ENCODE measurements at regions not wholly inside any gene's neighbourhood (a gene's known extent, or its start where the extent isn't known, plus 50 kb on each side); places are given as distances from the start of the nearest gene placed in this dataset.

DNA sequence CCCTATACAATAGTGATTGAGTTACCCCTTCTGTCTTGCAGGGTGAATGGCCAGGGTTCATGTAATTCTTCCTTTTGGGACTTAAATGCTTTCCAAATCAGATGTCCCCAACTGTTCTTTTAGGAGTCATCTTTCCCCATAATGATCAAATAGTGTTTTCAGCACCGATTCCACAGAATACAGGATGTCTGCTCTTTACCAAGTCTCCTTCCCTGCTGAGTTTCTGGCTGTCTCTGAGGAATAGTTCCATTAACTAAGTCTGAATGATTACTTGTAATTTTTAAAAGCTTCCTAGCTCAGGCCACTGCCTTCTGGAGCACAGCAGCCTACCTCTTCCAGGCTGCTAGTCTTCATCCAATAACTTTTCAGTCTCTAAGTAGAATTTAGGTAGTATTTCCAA, 630.7 kb upstream of the ZNF608 start:
- DNase-seq (ENCODE audit: low read depth) = no peak

DNA sequence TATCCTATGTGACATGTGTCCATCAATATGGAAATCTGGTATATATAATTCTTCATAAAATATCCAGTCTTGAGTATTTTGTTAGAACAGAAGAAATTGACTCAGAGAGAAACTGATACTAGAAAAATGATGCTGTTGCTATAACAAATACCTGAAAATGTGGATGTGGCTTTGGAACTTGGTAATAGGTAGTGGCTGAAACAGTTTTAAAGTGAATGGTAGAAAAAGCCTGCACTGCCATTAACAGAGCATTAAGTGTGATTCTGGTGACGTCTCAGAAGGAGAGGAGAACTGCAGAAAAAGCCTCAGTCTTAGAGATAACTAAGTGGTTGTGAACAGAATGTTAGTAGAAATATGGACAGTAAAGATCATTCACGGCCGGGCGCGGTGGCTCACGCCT, 634.9 kb upstream of the ZNF608 start:
- DNase-seq (ENCODE audit: low read depth) = no peak

DNA sequence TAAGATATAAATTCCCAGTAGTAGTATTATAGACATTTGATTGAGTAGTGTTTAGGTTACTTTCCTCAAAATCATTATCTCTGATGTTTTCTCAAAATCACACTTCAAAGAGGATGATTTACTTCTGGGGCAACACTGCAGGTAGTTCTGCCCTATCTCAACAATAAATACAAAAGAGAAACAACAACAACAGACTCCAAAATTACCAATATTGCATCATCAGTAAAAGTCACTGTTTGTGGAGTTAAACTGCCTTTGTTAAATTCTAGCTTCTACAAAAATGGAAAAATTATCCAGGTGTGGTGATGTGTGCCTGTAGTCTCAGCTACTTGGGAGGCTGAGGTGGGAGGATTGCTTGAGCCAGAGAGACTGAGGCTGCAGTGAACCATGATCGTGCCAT, 637.6 kb upstream of the ZNF608 start:
- no peak for DNase-seq (ENCODE audit: low read depth)

DNA sequence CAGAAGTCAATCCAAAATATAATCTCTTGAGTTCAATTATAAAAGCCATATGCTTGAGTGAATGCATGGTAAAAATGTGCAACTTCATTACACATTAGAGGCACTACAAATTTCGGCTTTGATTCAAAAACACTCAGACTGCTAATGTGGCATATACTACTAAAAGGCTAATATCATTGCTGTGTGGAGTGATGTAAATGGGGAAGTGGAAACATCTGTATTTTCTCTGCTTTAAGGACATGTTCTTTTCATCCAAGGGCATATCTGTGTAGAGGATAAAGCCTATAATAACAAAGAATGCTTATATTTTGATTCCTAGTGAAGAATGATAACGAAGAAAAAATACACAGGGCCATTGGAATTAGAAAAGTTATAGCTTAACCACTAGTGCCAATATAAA, 643.9 kb upstream of the ZNF608 start:
- no peak for DNase-seq (ENCODE audit: low read depth)

DNA sequence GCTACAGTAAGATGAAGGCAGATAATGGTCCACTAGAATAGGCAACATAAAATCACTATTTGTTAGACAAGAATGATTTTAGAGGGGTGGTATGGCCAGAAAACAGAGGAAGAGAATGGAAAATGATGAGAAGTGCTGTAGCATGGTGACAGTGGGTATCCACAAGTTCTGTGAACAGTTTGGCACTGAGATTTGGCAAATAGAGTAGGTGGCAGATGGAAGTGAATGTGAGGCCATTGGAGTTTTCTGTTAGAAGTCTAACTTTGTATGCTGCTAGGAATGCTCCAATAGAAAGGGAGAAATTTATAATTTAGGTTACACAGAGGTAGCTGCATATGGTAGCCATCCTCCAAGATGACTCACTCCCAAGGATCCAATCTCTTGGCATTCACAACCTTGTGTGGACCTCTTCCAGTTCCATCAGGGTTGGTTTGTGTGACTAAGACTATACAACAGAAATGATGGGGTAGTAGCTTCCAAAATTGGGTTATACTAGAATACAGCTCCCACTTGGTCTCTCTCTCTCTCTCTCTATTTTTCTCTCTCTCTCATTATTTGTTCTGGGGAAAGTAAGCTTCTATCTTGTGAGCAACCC, 646.9 kb upstream of the ZNF608 start:
- no peak for DNase-seq (ENCODE audit: low read depth)

DNA sequence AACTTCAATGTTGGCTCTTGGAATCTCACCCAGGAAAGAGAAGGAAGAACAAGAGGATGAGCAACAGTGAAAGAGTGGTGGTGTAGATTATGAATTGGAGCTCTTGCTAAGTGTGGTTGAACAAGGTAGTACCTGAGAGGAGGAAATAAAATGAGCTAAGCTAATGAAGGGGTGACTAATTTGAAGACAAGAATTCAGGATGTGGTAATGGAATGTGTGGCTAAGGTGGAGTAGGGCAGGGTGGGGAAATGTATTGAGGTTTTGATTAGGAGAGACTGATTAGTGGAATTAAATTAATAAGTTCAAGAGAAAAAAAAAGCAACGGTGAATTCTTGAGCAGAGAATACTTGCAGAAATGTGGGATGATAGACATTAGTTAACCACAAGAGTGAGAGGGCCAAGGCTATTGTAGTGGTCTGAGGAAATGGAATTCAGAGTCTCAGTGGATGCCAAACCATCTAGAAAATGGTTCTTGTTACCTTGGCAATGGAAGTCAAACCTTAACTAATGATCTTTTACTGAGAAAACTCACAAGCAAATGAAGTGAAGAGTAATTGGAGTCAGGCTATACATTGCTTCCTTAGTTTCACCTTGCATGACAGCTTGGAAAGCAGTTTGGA, 648.3 kb upstream of the ZNF608 start:
- no peak for DNase-seq (ENCODE audit: low read depth)

DNA sequence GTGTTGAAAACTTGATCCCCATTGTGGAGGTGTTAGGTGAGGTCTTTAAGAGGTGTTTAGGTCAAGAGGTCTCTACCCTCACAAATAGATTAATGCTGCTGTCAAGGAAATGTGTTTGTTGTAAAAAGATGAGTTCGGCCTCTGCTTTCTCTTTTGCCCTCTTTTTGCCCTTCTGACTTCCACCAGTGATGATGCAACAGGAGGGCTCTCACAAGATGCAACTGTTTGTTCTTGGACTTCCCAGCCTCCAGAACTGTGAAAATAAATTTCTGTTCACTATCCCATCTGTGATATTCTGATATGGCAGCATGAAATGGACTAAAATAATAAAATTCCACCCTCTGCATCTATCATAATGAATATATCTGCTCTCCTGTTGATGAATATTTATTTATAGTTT, 650.0 kb upstream of the ZNF608 start:
- no peak for DNase-seq (ENCODE audit: low read depth)

DNA sequence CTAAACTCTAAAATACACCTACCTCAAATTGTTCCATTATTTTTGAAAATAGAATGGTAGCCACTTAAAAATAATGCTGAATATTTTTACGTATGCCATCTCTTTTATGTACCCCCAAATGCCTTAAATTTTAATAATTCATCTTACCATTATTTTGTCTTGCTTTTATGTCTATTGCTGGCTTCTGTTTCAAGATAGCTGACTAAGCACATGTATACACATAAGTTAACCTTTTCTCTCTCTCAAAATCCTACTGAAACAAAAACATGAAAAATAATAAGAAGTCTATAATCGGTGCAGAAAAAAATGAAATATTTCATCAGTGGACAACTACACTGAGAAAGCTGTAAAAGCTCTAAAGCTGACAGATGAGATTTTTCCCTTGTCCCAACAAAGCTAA, 652.0 kb upstream of the ZNF608 start:
- no peak for DNase-seq (ENCODE audit: low read depth)

DNA sequence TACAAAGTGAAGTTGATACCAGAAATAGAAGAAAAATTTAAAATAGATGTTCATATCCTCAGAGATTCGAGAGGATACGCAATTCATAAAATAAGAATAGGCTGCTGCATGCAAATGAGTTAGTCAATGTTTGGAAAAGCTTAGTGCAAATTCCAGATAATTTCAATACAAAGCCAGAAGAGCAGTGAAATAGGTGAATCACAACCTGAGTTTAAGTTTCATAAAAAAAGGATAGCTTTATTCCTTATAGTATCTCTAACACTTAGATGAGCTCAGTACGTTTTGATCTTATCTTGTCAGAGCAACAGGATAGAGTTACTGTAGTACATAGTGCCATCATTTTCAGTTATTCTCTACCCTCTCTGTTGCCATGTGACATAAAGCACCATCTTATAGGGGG, 653.4 kb upstream of the ZNF608 start:
- DNase-seq (ENCODE audit: low read depth) = no peak

DNA sequence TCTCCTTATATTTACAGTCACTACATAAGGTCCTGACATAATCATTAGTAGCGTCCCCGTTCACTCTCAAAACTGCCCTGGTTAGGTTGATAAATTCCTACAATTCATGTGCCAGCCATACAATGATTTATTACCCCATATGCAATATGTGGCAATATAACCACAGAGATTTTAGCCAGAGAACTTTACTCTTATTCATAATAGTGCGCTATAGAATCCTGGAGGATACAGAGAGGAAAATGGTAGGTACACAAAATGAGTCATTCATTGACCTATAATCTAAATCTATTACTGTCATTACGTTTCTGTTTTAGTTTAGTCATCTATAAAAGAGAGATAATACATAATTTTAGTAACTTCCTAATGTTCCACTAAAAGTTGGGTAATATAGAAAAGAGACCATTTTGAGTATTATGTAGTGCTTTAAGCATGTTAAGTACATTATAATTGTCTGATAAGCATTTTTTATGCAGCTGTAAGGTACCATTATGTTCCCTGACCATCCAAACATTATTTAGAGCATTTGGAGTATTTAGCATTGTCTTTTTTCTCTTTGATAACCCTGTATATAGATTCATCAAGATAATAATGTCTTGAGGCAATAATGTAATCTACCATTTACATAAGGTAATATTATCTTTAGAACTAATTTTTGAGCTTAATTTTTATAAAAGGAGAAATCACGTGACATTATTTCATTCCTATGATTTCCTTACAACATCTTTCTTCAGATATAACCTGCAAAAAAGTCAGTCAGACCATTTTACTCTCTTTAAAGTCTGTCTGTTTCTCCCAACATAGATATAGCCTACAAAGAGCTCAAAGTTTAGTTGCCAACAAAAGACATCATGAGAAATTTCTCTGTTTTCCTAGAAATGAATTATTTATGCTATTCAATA, 655.5 kb upstream of the ZNF608 start:
- DNase-seq (ENCODE audit: low read depth) = no peak

DNA sequence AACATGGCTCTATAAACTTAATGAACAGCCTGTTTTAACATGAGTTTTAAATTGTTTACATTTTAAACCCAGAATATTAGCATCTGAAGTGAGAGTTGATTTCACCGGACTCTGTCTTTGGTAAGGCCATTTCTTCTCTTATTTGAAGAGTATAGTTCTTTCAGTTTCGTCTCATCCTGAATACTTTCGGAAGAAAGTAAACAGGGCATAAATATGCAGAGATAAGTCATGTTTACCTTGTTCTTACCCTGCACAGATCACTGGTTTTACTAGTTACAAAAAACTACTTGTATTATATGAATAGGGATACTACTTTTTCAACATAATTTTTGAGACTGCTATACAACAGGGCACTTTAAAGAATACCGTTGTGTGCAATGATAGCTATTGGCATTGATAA, 656.3 kb upstream of the ZNF608 start:
- DNase-seq (ENCODE audit: low read depth) = no peak

DNA sequence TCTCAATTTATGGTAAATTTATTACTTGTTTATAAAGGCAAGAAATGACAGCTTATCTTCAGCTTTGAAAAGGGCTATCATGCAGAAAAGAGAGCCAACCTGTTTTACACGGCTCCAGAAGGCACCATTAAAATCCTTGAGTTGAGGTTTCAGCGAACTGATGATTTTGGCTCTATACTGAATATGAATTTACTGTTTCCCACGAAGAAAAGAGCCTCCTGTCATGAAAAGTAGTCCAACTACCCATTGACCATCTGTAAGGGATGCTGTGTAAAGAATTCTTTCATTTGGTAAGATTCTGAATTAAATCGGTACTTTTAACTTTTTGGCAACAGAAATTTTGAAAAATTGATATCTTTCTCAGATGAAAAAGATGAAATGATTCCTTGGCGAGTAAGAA, 657.6 kb upstream of the ZNF608 start:
- no peak for DNase-seq (ENCODE audit: low read depth)

DNA sequence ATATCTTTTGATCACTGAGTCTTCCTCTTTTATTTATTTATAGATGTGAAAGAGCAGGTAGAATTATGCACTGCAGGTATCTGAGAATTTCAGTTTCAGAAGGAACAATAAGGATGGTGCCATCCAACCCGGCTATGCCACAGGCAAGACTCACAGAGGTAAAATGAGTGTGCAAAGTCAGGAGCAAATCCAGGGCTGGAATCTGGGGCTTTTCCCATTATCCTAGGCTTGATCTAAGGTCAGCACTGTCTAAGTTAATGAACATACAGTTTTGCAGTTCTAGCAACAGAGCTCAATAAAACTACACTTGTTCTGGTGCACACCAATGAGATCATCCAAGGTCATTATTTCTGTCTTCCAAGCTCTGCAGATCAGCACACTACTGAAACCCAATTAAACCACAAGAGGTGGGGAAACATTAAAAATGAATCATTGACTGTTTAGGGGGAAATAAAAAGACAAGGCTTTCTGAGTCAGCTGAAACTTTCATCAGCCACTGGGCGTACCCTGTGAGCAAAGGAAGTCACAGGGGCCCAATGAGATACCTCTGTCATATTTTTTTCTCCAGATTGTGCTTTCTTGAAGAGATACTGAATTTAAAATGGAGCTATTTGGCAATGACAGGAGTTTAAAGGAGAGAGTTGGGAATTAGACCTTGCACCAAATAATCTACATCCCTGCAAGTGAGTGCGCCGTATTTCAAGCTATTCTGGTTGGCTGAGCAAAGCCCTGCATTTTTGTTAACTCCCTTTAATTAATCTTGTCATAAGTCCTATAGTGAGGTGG, 662.2 kb upstream of the ZNF608 start:
- no peak for DNase-seq (ENCODE audit: low read depth)

DNA sequence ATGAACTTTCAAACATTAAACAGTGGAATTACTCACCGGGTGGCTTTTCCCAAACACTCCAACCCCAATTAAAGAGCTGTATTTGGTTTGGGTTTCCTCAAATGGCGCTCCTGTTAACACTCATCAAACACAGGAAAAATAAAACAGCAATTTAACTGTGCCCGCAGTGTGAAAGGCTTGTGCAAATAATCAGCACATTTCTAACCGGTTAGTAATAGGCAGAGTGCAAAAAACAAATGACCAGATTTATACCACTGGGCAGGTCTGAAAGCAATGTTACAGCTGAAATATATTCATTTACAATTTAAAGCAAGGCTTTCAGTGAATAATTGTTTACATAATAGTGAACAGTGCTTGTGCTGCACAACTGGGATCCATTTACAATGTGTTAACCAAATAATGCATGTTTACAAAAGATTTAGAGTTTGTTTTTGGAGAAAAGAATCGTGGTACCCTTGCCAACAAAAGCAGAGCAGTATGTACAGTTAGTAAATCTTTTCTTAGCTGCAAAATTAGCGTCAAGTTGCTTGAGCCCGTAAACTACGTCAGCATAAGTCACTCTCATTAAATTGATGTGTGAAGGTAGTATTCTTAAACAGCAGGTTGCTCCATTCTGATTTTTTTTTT, 662.9 kb upstream of the ZNF608 start:
- DNase-seq (ENCODE audit: low read depth) = no peak

DNA sequence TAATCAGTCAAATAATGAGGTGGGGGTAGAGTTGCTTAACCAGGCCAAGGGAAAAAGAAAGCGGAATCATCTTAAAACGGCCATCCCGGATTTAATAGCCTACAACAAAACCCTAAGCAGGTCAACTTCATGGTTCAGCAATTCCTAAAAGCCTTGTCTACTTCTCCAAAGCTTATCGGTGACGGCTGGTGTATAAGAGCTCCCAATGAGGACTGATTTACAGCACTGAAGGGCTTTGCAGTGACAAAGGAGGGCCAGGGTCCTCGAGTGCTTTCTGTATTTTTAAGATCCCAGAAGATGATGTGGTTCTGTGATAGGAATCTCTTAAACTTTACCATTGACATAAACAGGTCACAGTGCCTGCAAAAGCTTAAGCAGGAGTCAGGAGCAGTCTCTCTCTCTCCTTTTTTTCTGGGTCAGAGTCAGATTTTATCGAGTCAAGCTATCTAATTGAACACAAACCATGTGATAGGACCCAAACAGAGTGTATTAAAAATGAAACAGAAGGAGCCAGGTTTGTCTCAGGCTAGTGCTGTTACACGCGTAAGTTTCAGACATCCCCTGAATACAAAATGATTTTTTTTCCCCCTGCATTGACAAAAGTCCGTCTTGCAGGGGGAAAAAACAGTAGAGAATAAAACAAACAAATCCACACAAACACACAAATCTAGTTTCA, 663.6 kb upstream of the ZNF608 start:
- no peak for DNase-seq (ENCODE audit: low read depth)

DNA sequence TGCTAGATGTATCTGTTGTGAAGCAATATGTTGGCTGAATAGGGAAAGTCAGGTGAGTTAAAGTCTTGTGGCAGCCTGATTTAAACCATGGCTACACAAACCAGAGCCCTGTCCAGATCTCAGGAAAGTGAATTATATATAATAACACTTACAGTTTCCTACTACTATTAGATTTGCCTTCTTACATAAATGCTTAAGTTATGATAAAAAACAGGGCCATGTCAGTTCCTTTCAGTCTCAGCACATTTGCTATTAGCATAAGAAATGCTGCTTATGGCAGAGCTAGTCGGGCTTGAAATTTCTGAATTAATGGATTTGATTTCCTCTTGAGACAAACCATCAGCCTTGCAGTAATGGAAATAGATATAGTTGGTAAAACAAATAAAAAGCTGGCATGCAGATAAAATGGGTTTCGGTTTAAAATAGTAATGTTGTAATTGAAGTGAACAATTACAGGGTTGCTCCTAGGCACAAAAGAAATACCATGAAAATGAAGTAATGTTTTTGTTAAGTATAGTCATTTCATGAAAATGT, 664.2 kb upstream of the ZNF608 start:
- no peak for DNase-seq (ENCODE audit: low read depth)

DNA sequence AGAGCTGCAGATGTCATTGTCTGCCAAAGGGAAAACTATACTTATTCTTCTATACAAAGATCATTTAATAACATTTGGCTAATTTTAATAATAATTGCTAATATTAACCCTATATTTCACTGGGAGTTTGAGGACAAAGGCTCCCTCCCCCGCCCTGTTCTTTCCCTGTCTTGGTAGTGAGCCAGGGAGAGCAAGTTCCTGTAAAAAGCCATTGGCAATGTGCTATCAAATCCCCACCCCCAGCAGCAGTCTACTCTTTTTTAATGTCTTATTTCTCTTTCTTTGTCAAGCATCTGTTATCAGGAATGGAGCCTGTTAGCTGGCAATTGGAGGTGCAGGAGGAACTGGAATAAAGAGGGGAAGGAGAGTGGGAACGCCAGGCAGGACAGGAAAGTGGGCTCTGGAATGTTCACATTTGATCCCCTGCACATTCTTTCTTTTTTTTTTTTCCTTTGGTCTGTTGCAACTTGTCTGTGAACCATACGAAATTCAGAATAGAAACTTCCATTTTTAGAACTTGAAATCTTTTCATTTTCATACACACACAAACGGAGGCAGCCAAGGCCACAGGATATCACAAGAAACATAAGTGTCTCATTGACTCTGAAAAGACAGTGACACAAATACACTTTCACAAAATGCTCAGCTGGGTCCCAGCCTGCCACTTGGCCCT, 664.8 kb upstream of the ZNF608 start:
- DNase-seq (ENCODE audit: low read depth) = no peak

DNA sequence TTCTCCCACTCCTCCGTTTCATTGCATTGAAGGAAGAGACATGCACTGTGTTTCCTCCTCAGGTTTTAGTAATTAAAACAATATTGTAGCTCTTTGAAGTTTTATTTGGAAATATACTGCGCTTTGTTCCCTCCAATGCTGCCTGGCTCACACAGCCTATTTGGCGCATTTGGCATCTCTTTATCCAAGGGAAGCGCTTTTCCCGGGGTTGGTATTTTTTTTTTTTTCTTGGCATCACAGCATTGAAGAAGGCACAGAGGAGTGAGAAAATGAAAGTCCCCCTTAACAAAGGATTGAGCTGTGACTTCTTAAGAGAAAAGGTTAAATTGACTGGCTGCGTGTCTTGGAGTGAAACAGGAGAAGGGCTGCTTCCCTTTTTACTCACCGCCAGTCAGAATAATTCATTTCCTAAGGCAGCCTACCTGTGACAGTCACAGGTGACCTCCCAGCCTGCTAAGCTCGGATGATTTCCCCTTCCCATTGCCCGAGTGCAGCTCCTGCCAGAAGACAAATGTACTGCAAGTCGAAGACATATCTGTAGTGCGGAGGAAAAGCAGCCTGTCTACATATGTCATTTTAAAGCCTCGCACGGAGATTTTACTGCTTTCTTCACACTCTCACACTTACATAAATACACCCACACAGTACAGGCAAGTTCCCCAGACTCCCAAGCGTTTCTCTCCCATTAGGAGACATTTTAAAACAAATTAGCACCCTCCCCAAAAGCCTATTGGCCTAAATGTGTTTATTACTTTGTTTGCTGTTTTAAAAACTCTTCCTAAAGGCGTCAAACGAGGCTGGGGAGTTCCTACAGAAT, 665.5 kb upstream of the ZNF608 start:
- DNase-seq (ENCODE audit: low read depth) = no peak

DNA sequence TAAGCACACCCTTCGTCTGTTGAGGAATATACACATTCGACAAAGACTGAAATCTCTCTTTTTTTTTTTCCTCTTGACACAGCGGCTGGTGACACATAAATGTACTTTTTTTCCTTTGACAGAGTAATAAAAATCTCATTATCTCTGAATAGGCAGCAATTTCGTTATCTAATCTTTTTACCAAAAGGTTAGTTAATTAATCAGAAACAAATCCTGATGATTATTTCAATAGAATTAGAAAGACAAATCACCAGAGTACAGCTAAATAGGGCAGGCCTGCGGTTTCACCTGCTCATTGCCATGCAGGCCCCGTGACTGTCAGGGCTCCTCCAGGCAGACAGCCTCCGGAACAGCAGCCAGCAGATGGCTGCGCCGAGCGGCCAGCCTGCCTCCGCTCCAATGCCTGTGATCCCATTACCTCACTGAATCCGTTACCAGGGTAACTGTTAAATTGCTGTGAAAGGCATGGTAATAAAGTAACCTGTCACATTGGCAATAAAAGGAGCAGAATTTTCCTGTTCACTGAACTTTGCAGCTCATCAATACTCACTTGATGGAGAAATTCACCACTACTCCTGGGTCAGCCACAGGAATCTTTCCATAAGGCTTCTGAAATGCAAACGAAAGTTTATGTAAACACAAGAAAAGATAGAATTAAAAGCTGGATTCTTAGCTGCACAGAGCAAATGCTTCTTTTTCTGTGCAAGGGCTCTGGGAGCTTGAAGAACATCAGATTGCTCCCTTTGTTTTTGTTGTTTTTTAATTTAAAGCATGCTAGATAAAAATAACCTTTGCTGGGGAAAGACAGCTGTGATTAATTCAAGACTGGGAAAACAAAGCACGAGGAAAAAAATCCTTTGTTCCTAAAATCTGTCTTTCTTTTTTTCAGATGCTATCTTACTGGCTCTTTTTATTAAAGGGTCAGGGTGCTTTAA, 666.4 kb upstream of the ZNF608 start:
- no peak for DNase-seq (ENCODE audit: low read depth)

Data from activated T-helper 9 cell treated with anti-CD3 and anti-CD28 coated beads, Interleukin-2, amount 50 U/mL, for 16 hours (primary cell).